Effector CD4-positive, alpha-beta T cell (primary cell): ENCODE measurements at regions not wholly inside any gene's neighbourhood (a gene's known extent, or its start where the extent isn't known, plus 50 kb on each side); places are given as distances from the start of the nearest gene placed in this dataset.
"Not testable (repeated sequence)": the region's sequence is repeated elsewhere in the genome, so short reads cannot be mapped to it uniquely, and the experiment has no call there.

Source experiments
- DNase-seq: peaks from one replicate; pipeline ENCODE4 v3.0.0-alpha.2; 2020

- no peak for DNase-seq
Measured at GRCh38 chr2:129796225-129796624, 183.2 kb upstream of the RAB6C start.

GRCh38 chr2:129796801-129797488 is 182.5 kb upstream of the RAB6C start:
- DNase-seq = no peak

GRCh38 chr2:129797489-129798300 is 181.8 kb upstream of the RAB6C start:
- no peak for DNase-seq

DNA sequence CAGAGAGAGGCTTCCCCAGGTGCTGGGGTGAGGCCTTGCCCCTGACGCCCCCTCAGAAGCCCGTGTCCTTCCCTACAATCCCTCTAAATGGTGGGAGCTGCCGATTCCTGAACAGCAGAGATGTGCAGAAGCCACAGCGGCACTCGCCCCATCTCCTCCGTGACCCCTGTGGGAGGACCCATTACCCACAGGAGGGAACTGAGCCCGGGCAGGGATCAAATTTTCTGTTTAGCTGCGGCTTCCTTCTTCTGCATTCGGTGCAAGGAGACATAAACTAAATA is 181.2 kb upstream of the RAB6C start:
- no peak for DNase-seq

GRCh38 chr2:129798626-129799025 is 180.8 kb upstream of the RAB6C start:
- no peak for DNase-seq

DNA sequence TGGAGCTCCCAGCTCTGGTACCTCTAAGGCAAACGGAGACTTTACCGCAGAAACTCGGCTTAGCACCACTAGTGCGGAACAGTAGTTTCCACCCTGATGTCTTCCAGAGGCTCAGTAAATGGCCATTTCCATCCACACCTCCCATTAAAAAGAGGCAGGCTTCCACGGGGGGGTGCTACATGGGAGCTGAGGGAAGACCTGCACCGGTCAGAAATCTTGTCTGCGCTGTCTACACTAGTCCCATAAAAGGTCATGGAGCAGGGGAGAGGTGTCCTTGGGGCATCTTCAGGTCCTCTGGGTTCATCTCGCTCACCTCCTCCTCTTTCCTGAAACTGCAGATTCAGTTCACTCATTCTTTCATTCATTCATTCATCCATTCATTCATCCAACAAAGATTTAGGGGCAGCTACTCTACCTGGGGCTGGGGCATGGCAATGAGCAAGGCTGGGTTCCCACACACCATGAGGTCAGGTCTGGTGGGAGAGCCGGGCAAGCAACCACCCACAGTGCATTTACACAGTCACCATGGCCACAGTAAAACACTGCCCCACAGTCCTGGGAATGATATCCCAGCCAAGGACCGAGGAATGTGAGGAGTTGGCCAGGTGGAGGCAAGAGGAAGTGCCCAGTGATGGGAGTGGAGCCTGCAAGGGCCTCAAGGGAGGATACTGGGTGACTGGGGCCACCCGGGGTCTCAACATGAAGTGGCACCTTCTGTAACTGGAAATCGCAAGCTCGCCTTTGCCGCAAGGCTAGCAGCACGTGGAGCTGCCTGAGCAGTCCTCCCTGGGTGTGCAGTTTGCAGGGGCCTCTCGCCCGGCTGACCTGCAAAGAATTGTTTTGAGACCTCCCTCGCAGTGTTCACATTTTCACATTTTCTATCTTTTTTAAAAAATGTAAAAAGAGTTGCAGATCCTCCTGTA is 180.2 kb upstream of the RAB6C start:
- DNase-seq = no peak

DNA sequence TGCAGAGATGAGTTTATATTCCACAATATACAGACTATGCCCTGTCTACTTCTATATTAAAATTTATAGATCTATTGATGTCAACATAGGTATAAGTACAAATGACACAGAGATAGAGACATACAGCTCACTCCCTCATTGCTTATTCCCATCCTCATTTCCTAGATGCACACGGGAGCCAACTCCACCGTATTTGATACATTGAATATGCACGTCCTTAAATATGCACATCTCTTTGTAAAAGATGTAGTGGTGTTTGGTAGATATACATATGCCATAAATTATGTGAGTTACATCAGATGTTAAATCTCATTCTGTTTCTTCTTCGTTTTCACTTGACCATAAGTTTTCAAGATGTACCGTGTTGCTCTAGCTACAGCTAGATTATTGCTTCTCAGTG is 179.2 kb upstream of the RAB6C start:
- no peak for DNase-seq

DNA sequence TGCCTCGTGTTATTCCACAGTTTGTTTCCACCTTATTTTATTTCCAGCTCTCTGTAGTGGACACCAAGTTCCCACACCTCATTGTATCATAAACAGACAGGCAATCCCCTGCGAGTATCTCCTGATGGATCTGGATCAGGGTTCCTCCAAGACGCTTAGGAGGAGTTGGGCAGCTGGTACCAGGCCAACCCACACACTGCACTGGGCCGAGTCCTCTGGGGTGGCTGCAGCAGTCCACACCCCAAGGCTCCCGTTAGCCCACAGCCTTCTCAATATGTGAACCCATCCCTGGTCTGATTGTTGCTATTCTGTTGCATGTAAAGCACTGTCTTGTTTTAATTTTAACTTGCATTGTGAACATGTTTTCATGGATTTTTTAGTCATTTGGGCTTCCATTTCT is 178.8 kb upstream of the RAB6C start:
- DNase-seq = no peak

DNA sequence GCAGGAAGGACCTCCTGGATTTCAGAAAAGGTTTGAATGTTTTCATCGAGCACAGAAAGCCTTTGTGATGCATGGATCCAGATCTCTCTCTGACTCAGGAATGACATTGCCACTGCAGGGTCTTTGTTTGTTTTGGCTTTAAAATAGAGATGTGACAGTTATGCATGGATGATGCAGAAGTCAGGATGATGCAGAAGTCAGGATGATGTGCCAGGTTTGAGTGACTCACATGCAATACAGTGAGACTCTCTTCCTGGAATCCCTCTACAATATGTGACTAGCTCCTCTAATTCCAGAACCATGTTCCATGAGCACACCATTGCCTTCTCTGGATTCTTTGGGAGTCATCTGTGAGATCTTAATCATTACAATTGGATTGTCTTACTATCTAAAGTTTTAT is 177.9 kb upstream of the RAB6C start:
- no peak for DNase-seq

- DNase-seq = no peak
Measured at GRCh38 chr2:129802290-129802689, 177.2 kb upstream of the RAB6C start.

DNA sequence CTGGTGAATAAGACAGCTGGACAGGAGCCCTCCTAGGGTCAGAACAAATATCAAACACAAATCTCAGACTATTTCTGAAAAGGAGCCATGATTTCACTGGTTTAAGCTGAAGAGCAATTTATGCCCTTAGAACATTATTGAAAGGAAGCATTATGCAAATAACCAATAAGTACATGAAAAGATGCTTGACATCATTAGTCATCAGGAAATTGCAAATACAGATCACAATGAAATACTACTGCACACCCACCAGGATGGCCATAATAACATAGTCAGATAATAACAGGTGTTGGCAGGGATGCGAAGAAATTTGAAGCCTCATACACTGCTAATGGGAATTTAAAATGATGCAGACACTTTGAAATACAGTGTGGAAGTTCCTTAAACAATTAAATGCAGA is 176.4 kb upstream of the RAB6C start:
- no peak for DNase-seq

- DNase-seq = no peak
Measured at GRCh38 chr2:129803871-129804270, 175.6 kb upstream of the RAB6C start.

- DNase-seq = no peak
Measured at GRCh38 chr2:129805899-129806298, 173.6 kb upstream of the RAB6C start.

GRCh38 chr2:129806317-129806716 is 173.1 kb upstream of the RAB6C start:
- no peak for DNase-seq

- DNase-seq = no peak
Measured at GRCh38 chr2:129806990-129807389, 172.5 kb upstream of the RAB6C start.

DNA sequence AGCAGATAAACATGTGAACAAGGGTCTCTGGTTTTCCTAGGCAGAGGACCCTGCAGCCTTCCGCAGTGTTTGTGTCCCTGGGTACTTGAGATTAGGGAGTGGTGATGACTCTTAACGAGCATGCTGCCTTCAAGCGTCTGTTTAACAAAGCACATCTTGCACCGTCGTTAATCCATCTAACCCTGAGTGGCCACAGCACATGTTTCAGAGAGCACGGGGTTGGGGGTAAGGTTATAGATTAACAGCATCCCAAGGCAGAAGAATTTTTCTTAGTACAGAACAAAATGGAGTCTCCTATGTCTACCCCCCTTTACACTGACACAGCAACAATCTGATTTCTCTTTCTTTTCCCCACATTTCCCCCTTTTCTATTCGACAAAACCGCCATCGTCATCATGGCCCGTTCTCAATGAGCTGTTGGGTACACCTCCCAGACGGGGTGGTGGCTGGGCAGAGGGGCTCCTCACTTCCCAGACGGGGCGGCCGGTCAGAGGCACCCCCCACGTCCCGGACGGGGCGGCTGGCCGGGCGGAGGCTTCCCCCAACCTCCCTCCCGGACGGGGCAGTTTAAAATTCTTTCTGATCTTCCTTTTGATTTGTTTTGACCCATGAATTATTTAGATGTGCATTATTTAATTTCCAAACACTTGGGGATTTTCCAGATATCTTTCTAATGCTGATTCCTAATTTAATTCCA is 171.7 kb upstream of the RAB6C start:
- DNase-seq = not testable (repeated sequence)

GRCh38 chr2:129810521-129810920 is 168.9 kb upstream of the RAB6C start:
- no peak for DNase-seq

DNA sequence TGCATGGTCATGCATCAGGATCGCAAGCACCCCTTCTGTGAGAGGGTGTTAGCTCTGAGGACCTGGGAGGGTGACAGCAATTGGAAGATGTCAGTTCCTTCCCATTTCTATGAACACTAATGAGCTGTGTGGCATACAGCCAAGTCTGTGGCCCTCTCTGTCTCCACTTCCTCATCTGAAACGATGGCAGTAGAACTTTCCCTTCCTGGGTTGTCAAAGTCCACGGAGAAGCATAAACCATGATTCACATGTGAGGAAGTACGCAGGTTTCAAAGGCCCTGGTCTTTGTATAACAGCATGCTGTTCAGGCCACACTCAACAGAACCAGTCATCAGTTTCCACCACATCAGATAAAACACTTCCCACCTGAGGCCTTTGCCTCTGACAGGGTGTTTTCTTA is 167.4 kb upstream of the RAB6C start:
- DNase-seq = no peak

GRCh38 chr2:129812654-129813053 is 166.8 kb upstream of the RAB6C start:
- no peak for DNase-seq

- no peak for DNase-seq
Measured at GRCh38 chr2:129813404-129813803, 166.1 kb upstream of the RAB6C start.

DNA sequence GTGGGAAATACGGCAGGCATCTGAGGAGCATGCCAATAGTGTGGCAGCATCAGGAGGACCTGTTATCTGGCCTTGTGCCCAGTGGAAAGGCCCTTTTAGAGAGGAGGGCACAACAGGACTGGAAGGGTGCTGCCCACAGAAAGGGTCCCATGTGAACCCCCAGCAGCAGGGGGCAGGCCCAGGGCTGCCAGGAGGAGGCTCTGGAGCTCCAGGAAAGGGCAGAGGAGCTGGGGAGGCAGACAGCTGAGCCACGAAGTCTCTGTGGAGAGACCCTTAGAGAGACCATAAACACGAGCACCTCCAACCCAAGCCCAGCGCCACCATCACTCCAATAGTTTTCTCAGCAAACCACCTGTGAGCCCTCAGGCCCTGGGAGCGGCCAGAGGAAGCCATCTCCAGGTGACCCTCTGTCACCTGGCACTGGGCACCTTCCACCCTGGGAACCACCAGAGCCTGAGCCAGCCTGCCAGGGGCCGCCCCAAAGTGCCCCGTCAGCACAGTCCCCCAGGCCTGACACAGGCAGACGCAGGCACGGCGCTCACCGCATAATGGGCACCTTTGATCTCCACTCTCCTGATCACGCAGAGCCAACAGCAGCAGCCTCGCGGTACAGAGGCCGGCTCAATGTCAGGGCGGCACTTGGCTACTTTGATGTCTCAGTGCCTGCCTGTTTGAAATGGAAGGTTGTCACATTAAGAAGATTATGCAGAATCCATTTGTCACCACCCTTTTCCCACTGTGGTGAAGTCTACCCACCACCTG is 162.5 kb upstream of the RAB6C start:
- DNase-seq = no peak

GRCh38 chr2:129819855-129820254 is 159.6 kb upstream of the RAB6C start:
- no peak for DNase-seq
